Ascending aorta (tissue), 2 donors: ENCODE measurements at regions not wholly inside any gene's neighbourhood (a gene's known extent, or its start where the extent isn't known, plus 50 kb on each side); places are given as distances from the start of the nearest gene placed in this dataset.

ENCODE experiments used
- DNase-seq, 2 donors: peaks; one replicate each; pipeline ENCODE4 v3.0.0-alpha.2; 2019; ENCODE audit warnings: low spot score in 2 of 2
- H3K27ac ChIP-seq, 2 donors: fragments of 200-600 bp; sonication (generic); one replicate each; pipeline ENCODE4 v1.5.1; 2016 to 2017; ENCODE audit warnings: mild to moderate bottlenecking in 1 of 2
- H3K27me3 ChIP-seq: fragments of 200-600 bp; sonication (generic); one replicate; pipeline ENCODE4 v1.5.1; 2017
- H3K36me3 ChIP-seq, 2 donors: fragments of 200-600 bp; sonication (generic); one replicate each; pipeline ENCODE4 v1.5.1; 2016
- H3K4me1 ChIP-seq, 2 donors: fragments of 200-600 bp; sonication (generic); one replicate each; pipeline ENCODE4 v1.5.1; 2016 to 2017; ENCODE audit warnings: mild to moderate bottlenecking in 1 of 2
- H3K4me3 ChIP-seq, 2 donors: fragments of 200-600 bp; sonication (generic); one replicate each; pipeline ENCODE4 v1.5.1; 2016 to 2017; ENCODE audit warnings: mild to moderate bottlenecking in 1 of 2
- H3K9me3 ChIP-seq, 2 donors: fragments of 200-600 bp; sonication (generic); one replicate each; pipeline ENCODE4 v1.5.1; 2016
- CTCF ChIP-seq, 3 experiments: fragments of 200-600 bp in 2 of 3; fragments of 450-650 bp in 1 of 3; sonication (generic) in 2 of 3; IDR thresholded peaks; one replicate each; pipeline ENCODE4 v1.5.1; 2016 to 2019; ENCODE audit warnings: antibody characterized with exemption in 3 of 3, mild to moderate bottlenecking in 1 of 3, moderate library complexity in 1 of 3
- intact Hi-C: fragments of 100-400 bp; cut with DNase I; formaldehyde crosslinking; loops from one replicate; pipeline ENCODE4 v1.15.1; 2023

- H3K36me3 ChIP-seq = no peaks in the 10 kb centered on the region
- intact Hi-C loops = no loop called here
Measured at GRCh38 chrX:134101636-134102035, 116.2 kb upstream of the GPC3 start.

GRCh38 chrX:134115270-134115669, 121.7 kb upstream of the CCDC160 start:
- H3K36me3 ChIP-seq = no peaks in the 10 kb centered on the region
- intact Hi-C loops = no loop called here
- no peak overlapping the region for H3K4me3 ChIP-seq
- no peaks in the 10 kb centered on the region for H3K9me3 ChIP-seq
- H3K4me1 ChIP-seq = no peaks in the 10 kb centered on the region
- no peak for DNase-seq
- no peak for TF ChIP-seq CTCF (IDR thresholded peaks at IDR 0.05)
- H3K27me3 ChIP-seq = no peaks in the 10 kb centered on the region
- H3K27ac ChIP-seq = no peak overlapping the region

More at GRCh38 chrX:134101636-134102035, 116.2 kb upstream of the GPC3 start:
- DNase-seq = no peak
- no peak for TF ChIP-seq CTCF (IDR thresholded peaks at IDR 0.05)
- no peaks in the 10 kb centered on the region for H3K4me1 ChIP-seq
- no peak overlapping the region for H3K4me3 ChIP-seq
- no peak overlapping the region for H3K27ac ChIP-seq
- no peaks in the 10 kb centered on the region for H3K27me3 ChIP-seq
- H3K9me3 ChIP-seq = no peaks in the 10 kb centered on the region

- Histone ChIP-seq H3K36me3 (no peaks in the 10 kb centered on the region), H3K9me3 (no peaks in the 10 kb centered on the region), H3K27me3 (no peaks in the 10 kb centered on the region), H3K4me3 (no peak overlapping the region), H3K4me1 (no peaks in the 10 kb centered on the region), H3K27ac (no peak overlapping the region)
- intact Hi-C loops = no loop called here
- TF ChIP-seq CTCF (IDR thresholded peaks at IDR 0.05) = no peak
- no peak for DNase-seq
Measured at GRCh38 chrX:134137341-134137740, 99.6 kb upstream of the CCDC160 start.

GRCh38 chrX:134139090-134139489, 97.9 kb upstream of the CCDC160 start:
- intact Hi-C loops = no loop called here
- Histone ChIP-seq H3K36me3 (no peaks in the 10 kb centered on the region), H3K4me3 (no peak overlapping the region), H3K9me3 (no peaks in the 10 kb centered on the region), H3K27ac (no peak overlapping the region), H3K4me1 (no peaks in the 10 kb centered on the region), H3K27me3 (no peaks in the 10 kb centered on the region)
- DNase-seq = no peak
- TF ChIP-seq CTCF (IDR thresholded peaks at IDR 0.05) = no peak

- no peak for DNase-seq
- peak in 1 of 3 experiments; percentile 13 for TF ChIP-seq CTCF (IDR thresholded peaks at IDR 0.05)
- Histone ChIP-seq H3K4me3 (no peak overlapping the region), H3K27me3 (no peaks in the 10 kb centered on the region), H3K27ac (no peak overlapping the region), H3K9me3 (no peaks in the 10 kb centered on the region), H3K4me1 (no peaks in the 10 kb centered on the region), H3K36me3 (no peaks in the 10 kb centered on the region)
- intact Hi-C loops = no loop called here
Measured at GRCh38 chrX:134144231-134144630, 92.8 kb upstream of the CCDC160 start.

- no peaks in the 10 kb centered on the region for H3K9me3 ChIP-seq
- no peak overlapping the region for H3K27ac ChIP-seq
- no peaks in the 10 kb centered on the region for H3K36me3 ChIP-seq
- no peaks in the 10 kb centered on the region for H3K27me3 ChIP-seq
- no peak for DNase-seq
- TF ChIP-seq CTCF (IDR thresholded peaks at IDR 0.05) = no peak
- intact Hi-C loops = no loop called here
- H3K4me3 ChIP-seq = no peak overlapping the region
- H3K4me1 ChIP-seq = no peaks in the 10 kb centered on the region
Measured at GRCh38 chrX:134146493-134146892, 90.5 kb upstream of the CCDC160 start.
